ENCODE measurements at regions not wholly inside any gene's neighbourhood (a gene's known extent, or its start where the extent isn't known, plus 50 kb on each side); places are given as distances from the start of the nearest gene placed in this dataset.

DNA sequence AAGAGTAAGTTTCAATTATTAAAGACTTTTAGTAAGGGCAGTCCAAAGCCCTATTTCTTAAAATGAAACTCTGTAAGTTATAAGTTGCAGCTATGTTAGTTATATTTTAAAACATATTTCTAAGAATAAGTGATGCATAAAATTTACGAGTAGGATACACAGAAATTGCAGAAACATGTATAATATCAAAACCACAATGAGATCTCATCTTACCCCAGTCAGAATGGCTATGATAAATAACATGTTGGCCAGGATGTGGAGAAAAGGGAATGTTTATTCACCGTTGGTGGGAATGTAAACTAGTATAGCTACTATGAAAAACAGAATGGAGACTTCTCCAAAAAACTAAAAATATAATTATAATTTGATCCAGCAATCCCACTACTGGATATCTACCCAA is 201.2 kb downstream of the CBLN2 start:
- no peak for DNase-seq

GRCh38 chr18:72339976-72340375 is 204.2 kb downstream of the CBLN2 start:
- DNase-seq: no peak

DNA sequence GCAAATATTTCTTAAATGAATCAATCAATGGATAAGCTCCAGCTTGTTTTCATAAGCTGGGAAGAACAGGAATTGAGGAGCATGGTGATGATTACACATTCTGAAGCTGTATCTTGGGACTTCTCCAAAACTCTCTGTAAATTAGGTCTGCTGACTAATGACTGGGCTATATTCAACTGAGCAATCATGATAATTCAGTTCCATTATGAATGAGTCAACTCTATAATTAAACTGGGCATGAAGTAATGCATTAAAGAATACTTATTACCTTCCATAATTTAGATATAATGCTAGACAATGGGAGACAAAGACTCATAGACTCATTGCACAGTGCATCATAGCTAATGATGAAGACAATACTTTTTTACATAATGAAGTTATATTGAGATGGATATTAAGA is 207.4 kb downstream of the CBLN2 start:
- DNase-seq: no peak

- no peak for DNase-seq
Observed at GRCh38 chr18:72329533-72329932, 214.6 kb downstream of the CBLN2 start.

DNA sequence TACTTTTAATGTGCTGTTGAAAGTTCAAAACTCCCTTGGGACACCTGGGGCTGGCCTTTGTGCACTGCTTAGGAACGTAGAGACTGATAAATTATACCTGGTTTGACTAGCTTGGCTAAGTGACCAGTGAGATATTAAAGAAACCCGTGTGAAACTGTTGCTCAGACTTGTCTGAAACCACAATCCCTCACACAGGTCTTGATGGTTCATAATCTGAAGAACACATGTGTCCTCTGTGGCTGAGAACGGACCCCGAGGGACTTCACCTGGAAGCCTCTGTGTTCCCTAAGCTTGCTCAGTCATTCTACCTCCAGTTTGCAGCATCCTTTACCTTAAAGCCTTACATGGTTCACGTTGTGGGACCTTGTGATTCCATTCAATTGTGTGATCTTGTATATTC is 218.8 kb downstream of the CBLN2 start:
- no peak for DNase-seq

DNA sequence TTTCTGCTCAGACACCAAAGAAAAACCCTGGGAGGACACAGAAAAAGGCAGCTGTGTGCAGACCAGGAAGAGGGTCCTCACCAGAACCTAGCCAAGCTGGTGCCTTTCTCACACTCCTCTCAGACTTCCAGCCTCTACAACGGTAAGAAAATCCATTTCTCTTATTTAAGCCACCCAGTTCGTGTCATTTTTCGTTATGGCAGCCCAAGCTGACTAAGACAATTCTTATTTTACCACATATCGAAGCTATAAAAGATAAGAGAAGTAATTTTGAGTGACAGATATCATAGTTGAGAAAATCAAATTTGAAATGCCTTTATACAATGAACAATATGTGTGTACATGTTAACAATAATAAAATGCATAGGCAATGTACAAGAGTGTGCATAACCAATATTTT is 219.5 kb downstream of the CBLN2 start:
- no peak for DNase-seq

DNA sequence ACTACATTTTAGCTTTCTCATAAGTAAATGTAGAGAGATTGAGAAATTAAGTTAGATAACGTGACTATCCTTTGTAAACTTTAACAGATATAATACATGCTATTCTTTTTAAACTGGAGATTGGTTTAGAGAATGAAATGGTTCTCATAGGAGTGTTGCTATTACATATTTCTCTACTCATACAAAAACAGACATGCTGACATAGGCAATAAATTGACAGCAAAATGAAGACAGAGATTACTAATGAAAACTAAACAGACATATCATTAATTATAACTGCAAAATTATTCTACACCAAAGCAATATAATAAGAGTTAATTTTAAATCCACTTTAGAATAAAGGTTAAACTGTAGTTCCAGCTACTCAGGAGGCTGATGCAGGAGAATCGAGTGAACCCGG is 227.6 kb downstream of the CBLN2 start:
- DNase-seq: no peak

- no peak for DNase-seq
Observed at GRCh38 chr18:72283148-72283925, 260.8 kb downstream of the CBLN2 start.

DNA sequence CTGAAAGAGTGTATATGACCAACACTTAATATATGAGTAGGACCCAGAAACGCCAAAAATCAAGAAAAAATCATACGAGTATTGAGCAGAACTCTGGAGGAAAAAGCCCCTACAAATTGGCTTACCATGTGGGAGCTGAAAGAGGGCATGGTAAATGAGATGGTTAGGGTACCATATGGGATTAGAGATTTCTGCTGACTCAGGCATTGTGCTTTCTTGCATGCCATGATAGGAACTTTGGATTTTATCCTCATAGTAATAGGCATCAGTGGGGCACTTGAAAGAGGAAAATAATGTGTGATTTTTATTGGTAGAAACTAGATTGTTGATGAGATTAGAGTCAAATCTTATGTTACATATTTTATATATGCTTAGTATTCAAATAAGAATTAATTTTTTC is 271.1 kb downstream of the CBLN2 start:
- DNase-seq: no peak

- no peak for DNase-seq
Observed at GRCh38 chr18:72261590-72261989, 282.6 kb downstream of the CBLN2 start.

GRCh38 chr18:72246076-72246475 is 298.1 kb downstream of the CBLN2 start:
- DNase-seq: no peak

DNA sequence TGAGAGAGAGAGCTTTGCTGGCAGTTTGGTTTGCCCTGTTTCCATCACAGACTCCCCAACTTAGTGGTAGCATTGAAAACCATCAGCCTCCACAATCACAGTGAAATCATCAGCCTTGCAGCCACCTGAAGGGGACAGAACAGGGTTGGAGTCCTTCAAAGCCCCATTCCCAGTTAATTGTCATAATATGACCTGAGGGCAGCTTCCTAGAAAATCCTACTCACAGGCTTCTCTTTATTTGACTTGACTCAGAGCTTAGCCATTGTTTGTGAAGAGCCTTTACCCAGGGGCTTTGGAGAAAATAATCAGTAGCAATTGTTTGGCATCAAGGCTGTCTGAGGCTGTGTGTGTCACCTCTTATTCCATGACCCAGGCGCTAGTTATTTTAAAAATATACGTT is 308.7 kb downstream of the CBLN2 start:
- DNase-seq: no peak

GRCh38 chr18:72233106-72233505 is 311.0 kb downstream of the CBLN2 start:
- DNase-seq: no peak

GRCh38 chr18:72232644-72233043 is 311.5 kb downstream of the CBLN2 start:
- no peak for DNase-seq

- DNase-seq: no peak
Observed at GRCh38 chr18:72225958-72226357, 318.2 kb downstream of the CBLN2 start.

DNA sequence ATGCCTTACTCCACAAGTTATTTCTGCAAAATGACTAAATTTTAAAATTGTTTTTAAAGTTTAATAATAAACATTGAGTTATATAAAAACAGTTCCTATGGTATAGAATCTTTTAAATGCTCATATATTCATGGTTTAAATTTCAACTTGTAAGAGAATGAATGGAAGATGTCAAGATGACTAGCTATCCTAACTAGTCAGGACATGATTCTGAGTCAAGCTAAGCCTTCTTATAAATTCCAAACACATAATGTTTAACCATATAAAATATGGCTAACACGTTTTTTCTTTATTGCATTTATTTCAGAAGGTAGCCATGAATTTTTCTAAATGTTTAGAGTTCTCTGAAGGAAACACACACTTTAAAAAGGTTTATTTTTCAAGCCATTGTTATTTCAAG is 320.4 kb downstream of the CBLN2 start:
- no peak for DNase-seq

DNA sequence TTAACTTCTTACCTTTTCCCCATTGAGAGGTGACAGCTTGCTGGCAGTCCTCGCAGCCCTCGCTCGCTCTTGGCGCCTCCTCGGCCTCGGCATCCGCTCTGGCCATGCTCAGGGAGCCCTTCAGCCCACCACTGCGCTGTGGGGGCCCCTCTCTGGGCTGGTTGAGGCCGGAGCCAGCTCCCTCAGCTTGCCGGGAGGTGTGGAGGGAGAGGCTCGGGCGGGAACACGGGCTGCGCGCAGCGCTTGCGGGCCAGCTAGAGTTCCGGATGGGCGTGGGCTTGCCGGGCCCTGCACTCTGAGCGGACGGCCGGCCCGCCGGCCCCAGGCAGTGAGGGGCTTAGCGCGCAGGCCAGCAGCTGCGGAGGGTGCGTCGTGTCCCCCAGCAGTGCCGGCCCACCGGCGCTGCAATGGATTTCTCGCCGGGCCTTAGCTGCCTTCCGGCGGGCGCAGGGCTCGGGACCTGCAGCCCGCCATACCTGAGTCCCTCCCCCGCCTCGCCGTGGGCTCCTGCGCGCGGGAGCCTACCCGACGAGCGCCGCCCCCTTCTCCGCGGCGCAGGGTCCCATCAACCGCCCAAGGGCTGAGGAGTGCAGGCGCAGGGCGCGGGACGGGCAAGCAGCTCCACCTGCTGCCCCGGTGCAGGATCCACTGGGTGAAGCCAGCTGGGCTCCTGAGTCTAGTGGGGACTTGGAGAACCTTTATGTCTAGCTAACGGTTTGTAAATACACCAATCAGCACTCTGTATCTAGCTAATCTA is 335.0 kb downstream of the CBLN2 start:
- no peak for DNase-seq

- no peak for DNase-seq
Observed at GRCh38 chr18:72207280-72207679, 336.9 kb downstream of the CBLN2 start.

- DNase-seq: no peak
Observed at GRCh38 chr18:72206814-72207213, 337.3 kb downstream of the CBLN2 start.

- DNase-seq: no peak
Observed at GRCh38 chr18:72201032-72201431, 343.1 kb downstream of the CBLN2 start.

- no peak for DNase-seq
Observed at GRCh38 chr18:72197591-72197990, 346.6 kb downstream of the CBLN2 start.

DNA sequence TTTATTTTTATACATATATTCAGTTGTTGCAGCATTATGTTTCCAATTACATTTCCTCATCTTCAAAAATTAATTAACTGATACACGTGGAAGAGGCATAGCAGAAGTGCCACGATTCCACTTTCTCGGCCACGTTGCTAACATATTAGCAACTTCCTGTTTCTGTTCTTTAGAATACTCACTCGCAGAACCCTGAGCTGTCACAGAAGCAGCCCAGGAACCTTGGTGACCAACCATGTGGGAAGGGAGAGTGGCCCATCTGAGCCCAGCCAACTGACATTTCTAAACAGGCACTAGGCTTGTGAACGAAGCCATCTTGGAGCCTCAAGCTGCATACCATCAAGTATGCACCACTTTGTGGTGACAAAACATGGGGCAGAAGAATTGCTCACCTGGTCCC is 350.1 kb downstream of the CBLN2 start:
- no peak for DNase-seq

- no peak for DNase-seq
Observed at GRCh38 chr18:72187956-72188355, 356.2 kb downstream of the CBLN2 start.

DNA sequence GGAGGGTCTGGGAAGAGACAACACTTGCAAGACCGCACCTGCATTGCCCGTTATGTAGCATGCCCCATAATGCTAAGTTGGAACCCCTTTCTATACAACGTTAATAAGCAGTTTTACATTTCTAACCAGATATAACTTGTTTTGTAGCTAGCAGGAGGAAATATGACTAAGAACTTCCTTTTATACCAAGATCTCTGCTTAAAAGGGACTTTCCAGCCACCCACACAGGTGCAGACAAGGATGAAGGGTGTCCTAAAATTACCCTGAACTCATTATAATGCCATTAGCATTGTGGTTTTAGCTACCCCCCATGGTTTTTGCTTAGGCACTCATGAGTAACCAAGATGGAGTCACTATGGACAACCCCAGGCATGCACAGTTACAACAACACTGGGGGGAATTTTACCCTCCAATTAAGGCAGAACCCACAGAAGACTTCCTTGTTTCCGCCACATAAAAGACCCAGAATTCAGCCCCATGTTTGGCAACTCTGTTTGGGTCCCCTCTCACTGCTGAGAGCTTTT is 362.8 kb downstream of the CBLN2 start:
- DNase-seq: no peak
